SIG-M5 (cell line): ENCODE measurements at regions not wholly inside any gene's neighbourhood (a gene's known extent, or its start where the extent isn't known, plus 50 kb on each side); places are given as distances from the start of the nearest gene placed in this dataset.

Experiments used
- DNase-seq: peaks from one replicate; lab custom pipeline; 2025; lab: John Stamatoyannopoulos, UW

GRCh38 chr7:41294556-41295454 lies 408.1 kb downstream of the INHBA start:
- no peak for DNase-seq

DNA sequence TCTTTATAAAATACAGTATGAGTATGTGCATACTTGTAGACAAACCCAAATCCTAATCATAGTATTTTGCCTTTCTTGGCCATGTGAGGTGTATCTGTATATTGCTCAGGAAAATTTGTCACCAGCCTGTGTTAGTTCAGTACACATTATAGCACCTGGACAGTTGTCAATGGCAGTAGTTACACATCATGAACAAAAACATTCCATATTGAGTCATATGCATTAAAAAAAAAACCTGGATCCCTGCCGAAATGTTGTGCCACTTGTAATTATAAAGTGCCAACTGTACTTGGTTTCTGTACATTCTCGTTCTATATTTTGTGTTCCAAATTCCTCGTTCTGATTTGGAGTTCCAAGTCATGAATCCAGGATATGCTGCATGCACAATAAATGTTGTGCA lies 410.4 kb downstream of the INHBA start:
- no peak for DNase-seq

- no peak for DNase-seq
Observed at GRCh38 chr7:41287559-41288335, 415.1 kb downstream of the INHBA start.

DNA sequence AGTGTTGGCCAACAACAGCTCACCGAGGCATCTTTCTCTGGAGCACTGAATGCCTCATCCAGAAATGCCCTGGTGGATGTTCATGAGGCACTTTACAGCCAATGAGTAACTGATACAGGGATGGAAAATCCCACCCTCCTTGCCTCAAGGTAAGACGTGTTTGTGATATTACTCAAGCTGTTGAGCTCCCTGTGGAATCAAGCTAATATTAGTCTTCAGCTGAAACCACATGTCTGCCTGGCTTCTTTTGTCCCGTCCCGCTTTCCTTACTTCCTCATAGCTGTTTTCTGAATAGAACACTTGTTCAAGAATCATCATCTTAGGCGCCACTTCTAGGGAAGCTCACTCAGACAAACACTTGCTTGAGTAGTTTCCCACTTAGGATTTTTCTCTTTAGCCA lies 422.4 kb downstream of the INHBA start:
- no peak for DNase-seq

DNA sequence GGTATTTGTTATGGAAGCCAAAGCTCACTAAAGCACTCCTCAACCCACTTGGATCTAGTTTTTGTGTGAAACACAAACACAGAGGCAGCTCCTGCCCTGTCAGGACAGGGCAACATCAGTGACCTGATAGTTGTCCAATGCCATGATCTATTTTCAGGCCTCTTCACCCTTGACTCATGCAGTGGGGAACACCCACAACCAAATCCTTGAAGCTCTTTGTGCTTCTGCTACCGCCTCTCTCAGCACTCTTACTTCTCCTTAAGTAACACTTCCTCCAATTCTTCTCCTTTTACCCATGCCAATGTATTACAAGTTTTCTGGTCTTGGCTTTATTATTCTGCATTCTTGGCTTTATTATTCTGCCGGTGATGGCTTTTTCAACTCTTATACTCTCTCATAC lies 425.3 kb downstream of the INHBA start:
- DNase-seq = no peak

GRCh38 chr7:41275255-41275654 lies 427.6 kb downstream of the INHBA start:
- no peak for DNase-seq

DNA sequence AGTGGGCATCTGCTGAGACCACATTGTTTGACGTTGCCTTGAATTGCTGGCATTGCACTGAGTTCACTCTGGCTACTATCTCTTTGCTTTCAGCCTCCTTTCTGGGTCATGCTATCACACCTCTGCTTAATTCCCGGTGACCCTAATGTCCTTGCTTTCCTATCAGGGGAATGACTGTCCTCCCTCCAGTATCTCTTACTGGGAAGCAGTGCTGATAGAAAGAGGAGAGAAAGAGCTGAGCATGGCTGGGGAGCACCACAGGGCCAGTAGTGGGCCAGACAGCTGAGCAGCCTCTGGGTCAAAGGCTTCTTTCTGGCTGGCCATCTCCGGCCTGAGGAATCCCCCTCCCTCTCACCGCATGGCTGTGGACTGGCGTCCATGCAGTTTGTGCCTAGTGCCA lies 428.7 kb downstream of the INHBA start:
- DNase-seq = no peak

DNA sequence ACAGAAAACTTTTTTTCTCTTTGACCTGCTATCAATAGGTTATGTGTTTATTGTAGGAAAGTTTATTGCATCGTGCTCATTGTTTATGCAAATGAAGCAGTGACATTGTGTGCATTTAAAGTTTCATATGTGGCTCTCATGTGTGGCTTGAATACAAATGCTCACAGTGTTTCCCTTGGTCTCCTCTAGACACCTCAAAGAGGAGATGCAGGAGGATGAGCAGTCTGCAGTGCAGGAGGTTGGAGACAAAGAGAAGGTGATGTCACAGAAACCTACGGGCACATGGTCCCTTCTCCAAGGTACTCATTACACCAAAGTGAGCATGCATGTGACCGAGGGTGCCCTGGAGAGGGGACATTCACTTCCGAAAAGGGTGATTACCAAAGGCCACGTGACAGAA lies 430.2 kb downstream of the INHBA start:
- no peak for DNase-seq

- DNase-seq = no peak
Observed at GRCh38 chr7:41268878-41269277, 434.0 kb downstream of the INHBA start.

GRCh38 chr7:41261080-41261479 lies 441.8 kb downstream of the INHBA start:
- DNase-seq = no peak

DNA sequence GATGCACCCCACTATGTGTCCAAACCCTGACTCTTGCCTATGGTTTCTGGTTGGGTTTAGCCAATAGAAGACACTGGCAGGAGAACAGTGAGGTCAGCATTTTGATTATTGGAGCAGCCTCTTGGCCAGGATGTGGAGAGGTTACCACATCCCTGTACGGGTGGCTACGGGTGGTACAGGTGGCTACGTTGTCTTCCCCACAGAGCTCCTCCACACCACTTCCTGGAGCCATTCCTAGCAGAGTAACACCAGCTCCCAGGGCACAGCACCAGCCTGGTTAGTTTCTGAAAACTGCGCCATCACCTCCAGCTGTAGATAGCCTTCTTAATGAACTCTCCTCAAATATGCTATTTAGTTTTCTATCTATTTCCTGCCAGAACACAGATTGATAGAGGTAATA lies 445.2 kb downstream of the INHBA start:
- no peak for DNase-seq

DNA sequence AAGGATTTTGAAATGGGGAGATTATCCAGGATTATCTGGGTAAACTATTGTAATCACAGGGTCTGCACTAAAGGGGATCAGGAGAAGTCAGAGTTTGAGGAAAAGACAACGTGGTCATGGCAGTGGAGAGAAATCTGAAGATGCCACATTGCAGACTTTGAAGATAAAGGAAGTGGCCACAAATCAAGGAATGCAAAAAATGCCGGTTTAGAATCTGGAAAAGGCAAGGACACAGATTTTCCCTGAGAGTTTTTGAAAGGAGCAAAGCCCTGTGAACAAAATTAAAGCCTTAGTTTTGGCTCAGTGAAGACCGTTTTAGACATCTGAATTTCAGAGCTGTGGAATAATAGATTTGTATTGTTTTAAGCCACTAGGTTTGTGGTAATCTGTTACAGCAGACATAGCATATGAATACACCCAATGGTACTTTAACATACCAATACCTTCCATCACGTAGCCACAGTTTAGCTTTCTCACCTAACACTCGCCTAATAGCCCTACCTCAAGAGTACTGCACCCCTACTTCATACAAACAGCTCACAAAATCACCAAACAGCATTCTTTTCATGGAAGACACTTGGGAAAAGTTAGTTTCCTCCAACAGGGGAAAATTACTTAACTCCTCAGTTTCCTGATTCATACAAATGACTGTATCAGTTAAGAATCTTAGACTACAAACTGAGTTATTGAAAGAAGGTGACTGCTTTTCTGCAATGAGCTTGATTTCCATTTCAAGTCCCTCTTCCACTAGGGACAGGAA lies 446.5 kb downstream of the INHBA start:
- no peak for DNase-seq

DNA sequence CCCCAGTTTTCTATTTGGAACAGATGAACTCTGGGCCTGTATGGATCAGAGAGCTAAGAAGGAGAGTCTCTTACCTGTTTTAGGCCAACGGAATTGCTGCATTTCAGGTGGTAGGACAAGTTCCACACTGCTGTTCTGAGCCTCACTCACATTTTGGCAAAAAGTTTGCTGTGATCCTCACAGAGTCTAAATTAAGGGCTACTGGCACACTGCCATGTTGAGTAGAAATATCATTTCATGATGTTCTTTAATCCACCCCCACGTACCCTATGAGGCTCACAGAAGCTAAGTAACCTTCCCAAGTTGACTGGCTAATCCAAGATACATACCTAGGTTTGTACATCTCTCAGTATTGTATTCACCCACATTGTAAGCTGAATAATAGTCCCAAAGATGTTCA lies 447.2 kb downstream of the INHBA start:
- DNase-seq = no peak

- no peak for DNase-seq
Observed at GRCh38 chr7:41255113-41255512, 447.8 kb downstream of the INHBA start.

GRCh38 chr7:41252957-41253356 lies 449.9 kb downstream of the INHBA start:
- DNase-seq = no peak

GRCh38 chr7:41252551-41252950 lies 450.3 kb downstream of the INHBA start:
- DNase-seq = no peak

DNA sequence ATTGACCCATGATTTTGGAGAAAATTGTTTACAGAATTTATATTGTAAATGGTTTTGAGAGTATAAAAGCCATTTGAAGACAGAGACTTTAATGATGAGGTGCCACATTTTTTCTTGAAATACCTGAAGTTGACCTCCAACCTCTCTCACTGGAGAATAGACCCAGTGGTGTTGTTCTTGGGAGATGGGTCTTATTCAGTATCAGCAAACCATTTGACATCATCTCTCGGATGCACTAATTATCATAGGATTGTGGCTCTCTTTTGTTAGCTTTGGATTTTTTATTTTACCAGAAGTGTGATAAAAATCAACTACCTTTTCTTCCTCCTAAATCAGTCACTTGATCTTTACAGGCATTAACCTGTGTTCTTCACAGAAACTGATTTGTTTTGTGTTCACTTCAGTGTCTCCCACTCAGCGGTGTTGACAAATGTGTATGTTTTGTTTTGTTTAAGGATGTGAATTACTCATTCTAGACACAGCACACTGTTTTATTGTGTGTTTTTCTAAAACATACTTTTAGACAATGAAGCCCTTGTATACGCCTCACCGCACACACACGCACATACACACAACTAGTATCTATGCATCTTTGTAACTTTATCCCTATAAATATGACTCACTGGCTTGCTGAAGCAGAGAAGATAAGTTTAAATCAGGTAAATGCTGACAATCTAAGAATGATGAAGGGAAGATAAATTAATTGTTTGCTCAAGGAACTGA lies 455.6 kb downstream of the INHBA start:
- DNase-seq = no peak

GRCh38 chr7:41245916-41246315 lies 457.0 kb downstream of the INHBA start:
- no peak for DNase-seq

GRCh38 chr7:41244246-41244645 lies 458.6 kb downstream of the INHBA start:
- DNase-seq = no peak

GRCh38 chr7:41241641-41242040 lies 461.2 kb downstream of the INHBA start:
- no peak for DNase-seq

DNA sequence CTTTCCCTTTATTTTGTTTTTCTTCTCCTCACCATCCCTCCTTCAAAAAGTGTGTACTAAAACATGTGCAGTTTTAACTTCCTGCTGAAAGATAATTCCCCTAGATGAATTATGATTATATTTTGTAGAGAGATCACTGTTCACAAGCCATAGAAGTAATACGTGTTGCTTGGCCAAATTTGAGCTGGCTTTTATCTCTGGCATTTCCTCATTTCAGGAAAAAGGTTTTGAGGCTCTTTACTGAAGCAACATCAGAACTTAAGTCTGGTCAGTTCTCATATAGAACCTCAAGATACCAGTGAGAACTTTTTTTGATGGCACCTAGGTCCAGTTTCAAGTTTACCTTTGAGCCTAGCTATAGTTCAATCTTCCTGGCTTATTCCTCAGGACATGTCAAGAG lies 463.3 kb downstream of the INHBA start:
- DNase-seq = no peak

- DNase-seq = no peak
Observed at GRCh38 chr7:41238851-41239331, 464.0 kb downstream of the INHBA start.
